WTC11 (cell line): ENCODE measurements at regions not wholly inside any gene's neighbourhood (a gene's known extent, or its start where the extent isn't known, plus 50 kb on each side); places are given as distances from the start of the nearest gene placed in this dataset.

ENCODE experiments used
- ATAC-seq: fragments of 200-7000 bp; cut with Tn5 transposase; 2 replicates; pipeline ENCODE4 v1.10.0; 2021; ENCODE audit warnings: mild to moderate bottlenecking, moderate library complexity
- CTCF ChIA-PET: fragments of 300-600 bp; sonication (Branson Sonifier 250); formaldehyde crosslinking; loops from one replicate; lab custom pipeline; 2021; ENCODE audit warnings: antibody characterized with exemption; lab: Charles Lee
- POLR2A ChIA-PET: fragments of 350-600 bp; sonication (Branson Sonifier 250); formaldehyde crosslinking; loops from one replicate; lab custom pipeline; 2021; ENCODE audit warnings: antibody characterized with exemption; lab: Charles Lee
- DNase-seq: peaks from one replicate; pipeline ENCODE4 v3.0.0; 2021; ENCODE audit warnings: low spot score
- H3K27ac Mint-ChIP-seq: 2 replicates; pipeline ENCODE4 v1.8.0; 2021; ENCODE audit warnings: mixed read lengths
- H3K27me3 Mint-ChIP-seq: 2 replicates; pipeline ENCODE4 v1.8.0; 2021; ENCODE audit warnings: low read depth, mild to moderate bottlenecking, moderate library complexity, mixed read lengths
- H3K36me3 Mint-ChIP-seq: 2 replicates; pipeline ENCODE4 v1.8.0; 2021; ENCODE audit warnings: mixed read lengths
- H3K4me1 Mint-ChIP-seq: 2 replicates; pipeline ENCODE4 v1.8.0; 2022; ENCODE audit warnings: mixed read lengths
- H3K4me3 Mint-ChIP-seq: 2 replicates; pipeline ENCODE4 v1.8.0; 2021; ENCODE audit warnings: mild to moderate bottlenecking, moderate library complexity, mixed read lengths
- H3K9me3 Mint-ChIP-seq: 2 replicates; pipeline ENCODE4 v1.8.0; 2021; ENCODE audit warnings: mixed read lengths
- CTCF ChIP-seq: fragments of 200-600 bp; IDR thresholded peaks from 2 replicates; pipeline ENCODE4 v1.8.0; 2022; ENCODE audit warnings: antibody characterized with exemption
- E2F5 ChIP-seq: sonication (generic); formaldehyde crosslinking; IDR thresholded peaks from 2 replicates; pipeline ENCODE4 v1.8.1; 2022; ENCODE audit warnings: mild to moderate bottlenecking, moderate library complexity, missing genetic modification reagents
- IRF1 ChIP-seq: sonication (generic); formaldehyde crosslinking; IDR thresholded peaks from 2 replicates; pipeline ENCODE4 v1.8.0; 2023; ENCODE audit warnings: missing genetic modification reagents
- MAX ChIP-seq: sonication (generic); formaldehyde crosslinking; IDR thresholded peaks from 2 replicates; pipeline ENCODE4 v1.8.0; 2022; ENCODE audit warnings: mild to moderate bottlenecking, missing genetic modification reagents
- MLX ChIP-seq: sonication (generic); formaldehyde crosslinking; IDR thresholded peaks from 2 replicates; pipeline ENCODE4 v1.8.1; 2023; ENCODE audit warnings: mild to moderate bottlenecking, missing genetic modification reagents, moderate library complexity
- MXD4 ChIP-seq: fragments of 250-450 bp; sonication (Bioruptor Pico); IDR thresholded peaks from 2 replicates; pipeline ENCODE4 v1.8.0; 2021; ENCODE audit warnings: mild to moderate bottlenecking, moderate library complexity, borderline replicate concordance
- NR1H2 ChIP-seq: sonication (generic); formaldehyde crosslinking; IDR thresholded peaks from 2 replicates; pipeline ENCODE4 v1.9.0; 2021; ENCODE audit warnings: mild to moderate bottlenecking, moderate library complexity, missing genetic modification reagents
- NR2C2 ChIP-seq: sonication (generic); formaldehyde crosslinking; IDR thresholded peaks from 2 replicates; pipeline ENCODE4 v1.8.0; 2022; ENCODE audit warnings: mild to moderate bottlenecking, missing genetic modification reagents
- PRRX2 ChIP-seq: fragments of 250-450 bp; sonication (Bioruptor Pico); IDR thresholded peaks from 2 replicates; pipeline ENCODE4 v1.8.0; 2021; ENCODE audit warnings: mild to moderate bottlenecking
- RORB ChIP-seq: fragments of 250-450 bp; sonication (Bioruptor Pico); IDR thresholded peaks from 2 replicates; pipeline ENCODE4 v1.9.0; 2021; ENCODE audit warnings: mild to moderate bottlenecking
- STAT6 ChIP-seq: sonication (generic); formaldehyde crosslinking; conservative IDR thresholded peaks from 2 replicates; pipeline ENCODE4 v1.8.1; 2023; ENCODE audit warnings: mild to moderate bottlenecking, low read depth, missing genetic modification reagents, moderate library complexity
- USF1 ChIP-seq: sonication (generic); formaldehyde crosslinking; IDR thresholded peaks from 2 replicates; pipeline ENCODE4 v1.8.0; 2022; ENCODE audit warnings: mild to moderate bottlenecking, missing genetic modification reagents
- ZNF425 ChIP-seq: fragments of 250-450 bp; sonication (Bioruptor Pico); conservative IDR thresholded peaks from 2 replicates; pipeline ENCODE4 v1.9.0; 2021; ENCODE audit warnings: mild to moderate bottlenecking
- ZNF532 ChIP-seq: fragments of 250-450 bp; sonication (Bioruptor Pico); IDR thresholded peaks from 2 replicates; pipeline ENCODE4 v1.9.0; 2021; ENCODE audit warnings: mild to moderate bottlenecking, borderline replicate concordance
- ZSCAN18 ChIP-seq: fragments of 250-450 bp; sonication (Bioruptor Pico); IDR thresholded peaks from 2 replicates; pipeline ENCODE4 v2.1.2; 2022; ENCODE audit warnings: mild to moderate bottlenecking, moderate library complexity

GRCh38 chr11:42003801-42004200 lies 544.3 kb upstream of the LRRC4C start:
- CTCF ChIA-PET, result no interaction called here
- TF ChIP-seq IRF1 (CRISPR knock-in tag) (no peak), NR1H2 (CRISPR knock-in tag) (no peak), STAT6 (CRISPR knock-in tag) (no peak), MAX (CRISPR knock-in tag) (no peak), ZSCAN18 (CRISPR knock-in tag) (no peak), MLX (CRISPR knock-in tag) (no peak), ZNF425 (CRISPR knock-in tag) (no peak)
- Mint-ChIP-seq H3K27ac (no peak overlapping the region), H3K36me3 (no peaks in the 10 kb centered on the region), H3K9me3 (peaks cover 5% of the 10 kb centered on the region; the same call in 1 of the 2 replicates), H3K4me1 (no peaks in the 10 kb centered on the region), H3K27me3 (no peaks in the 10 kb centered on the region), H3K4me3 (no peak overlapping the region)
- ATAC-seq, result no peak
- no peak for DNase-seq
- POLR2A ChIA-PET, result no interaction called here

- Mint-ChIP-seq H3K27ac (no peak overlapping the region), H3K36me3 (no peaks in the 10 kb centered on the region), H3K4me3 (no peak overlapping the region), H3K9me3 (peaks cover 5% of the 10 kb centered on the region; the same call in 1 of the 2 replicates), H3K27me3 (no peaks in the 10 kb centered on the region), H3K4me1 (no peaks in the 10 kb centered on the region)
- TF ChIP-seq E2F5 (CRISPR knock-in tag), result no peak
- TF ChIP-seq NR2C2, result no peak
- TF ChIP-seq ZNF532 (CRISPR knock-in tag), result no peak
- TF ChIP-seq USF1 (CRISPR knock-in tag), result no peak
- TF ChIP-seq CTCF, result no peak
- TF ChIP-seq PRRX2 (CRISPR knock-in tag), result no peak
- no peak for TF ChIP-seq MXD4 (CRISPR knock-in tag)
- no peak for TF ChIP-seq RORB (CRISPR knock-in tag)
- ChIA-PET POLR2A (no interaction called here), CTCF (no interaction called here)
- DNase-seq (no peak), ATAC-seq (no peak)
Observed at GRCh38 chr11:42006766-42007165, 547.3 kb upstream of the LRRC4C start.
